Activated CD4-positive, alpha-beta T cell treated with anti-CD3 and anti-CD28 coated beads, Interleukin-2, Interleukin-4, amounts not matched to agents 100 ng/mL and 50 ng/mL, durations not matched to agents 16 hours and 8 hours (primary cell): ENCODE measurements at regions not wholly inside any gene's neighbourhood (a gene's known extent, or its start where the extent isn't known, plus 50 kb on each side); places are given as distances from the start of the nearest gene placed in this dataset.
"Not testable (repeated sequence)": the region's sequence is repeated elsewhere in the genome, so short reads cannot be mapped to it uniquely, and the experiment has no call there.

Experiments used
- DNase-seq: peaks from one replicate; pipeline ENCODE4 v3.0.0-alpha.2; 2020; ENCODE audit warnings: low spot score

- DNase-seq: no peak
These were observed 163.6 kb upstream of the RIMS1 start for GRCh38 chr6:71722736-71723135.

GRCh38 chr6:71724456-71725125, 161.8 kb upstream of the RIMS1 start:
- no peak for DNase-seq

- no peak for DNase-seq
These were observed 161.3 kb upstream of the RIMS1 start for GRCh38 chr6:71725126-71725470.

GRCh38 chr6:71726121-71726520, 160.2 kb upstream of the RIMS1 start:
- DNase-seq: no peak

DNA sequence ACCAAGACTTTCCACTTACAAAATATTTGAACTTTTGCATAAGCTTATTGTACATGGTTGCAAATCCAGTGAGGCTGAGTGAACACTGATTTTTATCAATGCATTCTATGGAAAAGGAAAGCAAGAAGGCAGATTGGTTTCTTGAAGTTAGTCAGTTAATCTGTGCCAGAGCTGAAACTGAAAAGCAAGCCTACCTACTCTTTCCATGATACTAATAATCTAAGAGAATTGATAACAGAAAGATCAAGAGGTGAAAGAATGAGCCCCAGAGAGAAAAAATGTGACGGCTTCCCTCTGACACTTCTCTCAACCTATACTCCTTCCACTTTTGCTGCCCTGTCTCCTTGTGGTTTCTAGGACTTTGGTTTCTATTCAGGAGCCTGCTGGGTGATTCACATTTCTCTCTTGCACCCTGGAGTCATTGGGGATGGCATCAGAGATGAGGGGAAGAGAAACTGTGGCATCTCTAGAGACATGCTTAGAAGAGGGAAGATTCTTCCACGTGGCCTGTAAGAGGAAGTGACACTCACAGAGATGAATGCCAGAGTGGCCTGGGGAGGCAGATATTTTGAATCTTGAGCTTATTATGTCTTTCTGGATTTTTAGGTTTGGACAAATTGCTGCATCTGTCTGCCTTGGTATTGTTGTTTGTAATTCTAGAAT, 158.6 kb upstream of the RIMS1 start:
- no peak for DNase-seq

DNA sequence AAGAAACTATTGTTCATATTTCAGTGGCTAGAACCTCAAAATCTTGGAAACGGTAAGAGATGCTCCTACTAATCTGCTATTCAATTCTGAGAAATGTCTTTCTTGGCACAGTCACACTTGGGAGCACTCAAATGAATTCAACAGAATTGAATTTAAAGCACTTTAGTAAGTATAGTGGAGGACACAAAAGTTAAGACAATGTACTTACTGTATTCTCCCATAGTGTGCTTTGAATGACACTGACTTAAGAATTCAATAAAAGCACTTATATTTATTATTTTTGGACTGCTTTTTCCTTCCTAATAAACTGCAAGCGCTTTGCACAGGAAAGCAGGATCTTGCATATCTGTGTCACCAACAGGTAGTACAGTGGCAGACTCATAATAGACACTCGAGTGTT, 156.1 kb upstream of the RIMS1 start:
- no peak for DNase-seq

DNA sequence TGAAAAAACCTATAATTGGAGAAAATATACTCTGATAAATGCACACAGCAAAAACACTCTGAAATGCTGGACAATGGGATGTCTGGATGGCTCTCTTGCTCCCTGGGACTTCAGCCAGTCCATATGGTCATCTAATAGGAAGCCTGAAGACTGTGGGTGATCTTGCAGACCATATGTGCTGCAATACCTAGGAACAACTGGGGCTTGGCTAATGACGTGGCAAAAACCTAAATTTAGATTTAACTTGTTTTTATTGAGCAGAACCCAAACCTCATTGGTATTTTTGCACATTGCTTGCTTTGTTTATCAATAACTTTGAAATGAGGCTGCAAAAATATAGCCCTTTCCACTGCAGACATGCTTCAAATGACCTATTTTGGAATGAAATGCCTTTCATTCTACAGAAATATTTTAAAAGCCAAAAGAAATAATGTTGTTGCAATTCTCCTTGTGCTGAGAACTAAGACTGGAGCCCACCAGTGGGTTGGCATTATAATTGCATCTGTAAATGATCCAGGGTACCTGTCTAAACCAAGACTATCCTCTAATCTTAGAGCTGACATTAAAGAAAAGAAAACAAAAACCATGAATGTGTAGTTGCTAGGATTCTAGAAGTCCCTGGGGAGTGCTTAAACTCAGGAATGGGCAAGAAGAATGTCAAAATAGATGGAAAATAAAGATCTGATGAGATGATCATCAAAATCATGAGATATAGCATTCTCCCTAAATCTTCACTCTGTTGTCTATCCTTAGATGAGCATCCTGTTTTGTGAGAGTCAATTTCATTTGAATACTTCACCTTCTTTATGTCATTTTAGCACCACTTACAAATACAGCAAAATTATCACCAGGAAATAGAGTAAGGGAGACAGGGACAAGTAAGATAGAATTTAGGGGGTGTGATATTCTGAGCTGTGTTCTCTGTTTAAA, 152.1 kb upstream of the RIMS1 start:
- DNase-seq: no peak

GRCh38 chr6:71737953-71738352, 148.4 kb upstream of the RIMS1 start:
- no peak for DNase-seq

DNA sequence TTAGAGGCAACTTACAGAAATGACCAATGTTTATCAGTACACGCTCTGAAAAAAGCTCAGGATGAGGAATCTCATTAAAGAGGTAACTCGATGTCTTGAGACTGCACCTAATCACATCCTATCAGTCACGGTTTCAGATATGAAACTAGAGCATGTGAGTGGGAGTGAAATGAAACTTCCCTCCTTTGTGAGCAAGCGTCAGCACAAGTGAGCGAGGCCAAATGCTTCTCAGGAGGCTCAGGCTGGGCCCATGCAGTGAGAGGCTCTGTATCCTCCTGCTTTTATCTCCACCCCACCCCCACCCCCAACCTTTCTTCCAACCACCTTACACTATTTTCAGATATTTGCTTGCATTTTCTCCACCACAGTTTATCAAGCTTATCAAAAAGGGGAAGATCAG, 140.8 kb upstream of the RIMS1 start:
- no peak for DNase-seq

DNA sequence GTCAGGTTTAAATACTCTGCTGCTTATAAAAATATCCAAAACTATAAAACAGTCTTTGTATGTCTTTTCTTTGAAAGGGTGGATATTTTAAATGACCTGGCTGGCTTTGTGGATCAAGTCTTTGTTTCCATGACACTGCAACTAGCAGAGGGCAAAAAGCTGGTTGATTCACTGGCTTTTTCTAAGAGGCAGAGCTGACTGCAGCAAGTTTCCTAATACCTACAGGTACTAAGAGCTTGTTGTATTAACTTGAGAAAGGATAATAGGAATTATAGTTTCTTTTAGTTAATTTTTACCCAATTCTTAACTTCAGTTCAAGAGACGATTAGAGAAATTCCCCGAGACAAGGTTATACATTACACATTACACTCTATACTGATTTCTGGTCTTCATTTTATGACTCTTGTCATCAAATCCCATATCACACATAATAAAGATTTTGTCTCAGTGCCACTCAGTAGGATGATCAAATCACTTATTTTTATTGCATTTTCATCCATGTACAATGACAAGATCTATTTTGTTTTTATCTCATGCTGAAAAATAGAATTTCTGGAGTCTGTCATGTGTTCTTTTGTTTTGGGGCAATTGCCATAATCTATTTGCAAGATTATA, 120.1 kb upstream of the RIMS1 start:
- DNase-seq: no peak

- no peak for DNase-seq
These were observed 119.6 kb upstream of the RIMS1 start for GRCh38 chr6:71766796-71767195.

GRCh38 chr6:71768356-71768755, 118.0 kb upstream of the RIMS1 start:
- no peak for DNase-seq

- no peak for DNase-seq
These were observed 77.5 kb upstream of the RIMS1 start for GRCh38 chr6:71808865-71809264.

- no peak for DNase-seq
These were observed 75.5 kb upstream of the RIMS1 start for GRCh38 chr6:71810880-71811279.

- DNase-seq: peak; percentile 2
These were observed 63.7 kb upstream of the RIMS1 start for GRCh38 chr6:71822625-71823024.

DNA sequence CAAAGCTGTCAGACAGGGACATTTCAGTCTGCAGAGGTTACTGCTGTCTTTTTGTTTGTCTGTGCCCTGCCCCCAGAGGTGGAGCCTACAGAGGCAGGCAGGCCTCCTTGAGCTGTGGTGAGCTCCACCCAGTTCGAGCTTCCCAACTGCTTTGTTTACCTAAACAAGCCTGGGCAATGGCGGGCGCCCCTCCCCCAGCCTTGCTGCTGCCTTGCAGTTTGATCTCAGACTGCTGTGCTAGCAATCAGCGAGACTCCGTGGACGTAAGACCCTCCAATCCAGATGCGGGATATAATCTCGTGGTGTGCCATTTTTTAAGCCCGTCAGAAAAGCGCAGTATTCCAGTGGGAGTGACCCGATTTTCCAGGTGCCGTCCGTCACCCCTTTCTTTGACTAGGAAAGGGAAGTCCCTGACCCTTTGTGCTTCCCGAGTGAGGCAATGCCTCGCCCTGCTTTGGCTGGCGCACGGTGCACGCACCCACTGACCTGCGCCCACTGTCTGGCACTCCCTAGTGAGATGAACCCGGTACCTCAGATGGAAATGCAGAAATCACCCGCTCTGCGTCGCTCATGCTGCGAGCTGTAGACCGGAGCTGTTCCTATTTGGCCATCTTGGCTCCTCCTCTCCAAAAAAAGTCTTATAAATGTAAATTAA, 54.1 kb upstream of the RIMS1 start:
- not testable (repeated sequence) for DNase-seq
